ENCODE measurements at regions not wholly inside any gene's neighbourhood (a gene's known extent, or its start where the extent isn't known, plus 50 kb on each side); places are given as distances from the start of the nearest gene placed in this dataset.

- intact Hi-C loops (cut with micrococcal nuclease) (loop anchor here (10.0 kb wide), 1 partner anchor 122 kb away; no protein-coding TSS in a partner anchor), in situ Hi-C loops (cut with MboI) (no loop called here)
- no peaks in the 10 kb centered on the region for H3K27me3 ChIP-seq (ENCODE audit: control insufficient read depth in 2 of 2, insufficient read depth in 2 of 2, low read length in 2 of 2)
- no peaks in the 10 kb centered on the region for H3K9me3 ChIP-seq (replicated peaks; ENCODE audit: control insufficient read depth, insufficient read depth, low read depth, low read length)
- DNase-seq (ENCODE audit: extremely low read depth in 1 of 4, low spot score in 3 of 4) (no peak), FAIRE-seq (no peak), ATAC-seq (no peak)
- H2AFZ ChIP-seq (ENCODE audit: low read depth, low read length) = no peak overlapping the region
- ChIA-PET POLR2A (interaction anchor here (0.9 to 3.4 kb wide), 2 partner anchors 9 kb away, joined by 4 to 9 read pairs; no protein-coding TSS in a partner anchor), CTCF (ENCODE audit: low intra/inter-chr PET ratio) (no interaction called here)
- H4K20me1 ChIP-seq (replicated peaks; ENCODE audit: control insufficient read depth, insufficient read depth, low read length) = no peaks in the 10 kb centered on the region
- no peak overlapping the region for H3K27ac ChIP-seq (ENCODE audit: extremely low read depth, low read depth, low read length)
- WGBS (ENCODE audit: insufficient coverage, low coverage, missing lambda C conversion rate) = 0% methylated on average over 2 of the region's 2 CpGs
- no peaks in the 10 kb centered on the region for H3K79me2 ChIP-seq (ENCODE audit: control insufficient read depth, insufficient read depth, low read length)
- no peak overlapping the region for H3K4me2 ChIP-seq (ENCODE audit: insufficient read depth, low read length)
- H3K36me3 ChIP-seq (ENCODE audit: control insufficient read depth, insufficient read depth, low read length) = no peaks in the 10 kb centered on the region
- H3K4me1 ChIP-seq (replicated peaks in 1 of 2; ENCODE audit: control insufficient read depth in 2 of 2, insufficient read depth in 2 of 2, low read length in 2 of 2) = no peaks in the 10 kb centered on the region
- no peaks in the 10 kb centered on the region for H3K9me1 ChIP-seq (ENCODE audit: control insufficient read depth, insufficient read depth, low read length)
- no peak overlapping the region for H3K9ac ChIP-seq (ENCODE audit: insufficient read depth in 1 of 2, low read depth in 2 of 2, low read length in 2 of 2)
- H3K4me3 ChIP-seq = no peak overlapping the region
- TF ChIP-seq SMARCA5 (IDR thresholded peaks at IDR 0.05) (no peak), TEAD4 (IDR thresholded peaks at IDR 0.05; ENCODE audit: low read length) (no peak), TEAD4 (CRISPR knock-in tag; IDR thresholded peaks at IDR 0.05; ENCODE audit: borderline replicate concordance) (no peak), NONO (IDR thresholded peaks at IDR 0.05; ENCODE audit: low read depth in 2 of 2, low read length in 1 of 2) (no peak), HCFC1 (IDR thresholded peaks at IDR 0.05; ENCODE audit: low read depth, low read length) (no peak), TRIM28 (IDR thresholded peaks at IDR 0.05) (no peak), TAF15 (IDR thresholded peaks at IDR 0.05; ENCODE audit: low read depth, low read length) (no peak), RCOR1 (IDR thresholded peaks at IDR 0.05; ENCODE audit: borderline replicate concordance in 1 of 2, low read depth in 2 of 2, low read length in 2 of 2) (no peak), POLR3A (IDR thresholded peaks at IDR 0.05; ENCODE audit: borderline replicate concordance, extremely low read depth, insufficient read depth, insufficient read length) (no peak), IFI16 (CRISPR knock-in tag; IDR thresholded peaks at IDR 0.05) (no peak)
- TF ChIP-seq, protein P1, sequence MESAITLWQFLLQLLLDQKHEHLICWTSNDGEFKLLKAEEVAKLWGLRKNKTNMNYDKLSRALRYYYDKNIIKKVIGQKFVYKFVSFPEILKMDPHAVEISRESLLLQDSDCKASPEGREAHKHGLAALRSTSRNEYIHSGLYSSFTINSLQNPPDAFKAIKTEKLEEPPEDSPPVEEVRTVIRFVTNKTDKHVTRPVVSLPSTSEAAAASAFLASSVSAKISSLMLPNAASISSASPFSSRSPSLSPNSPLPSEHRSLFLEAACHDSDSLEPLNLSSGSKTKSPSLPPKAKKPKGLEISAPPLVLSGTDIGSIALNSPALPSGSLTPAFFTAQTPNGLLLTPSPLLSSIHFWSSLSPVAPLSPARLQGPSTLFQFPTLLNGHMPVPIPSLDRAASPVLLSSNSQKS (CRISPR knock-in tag; IDR thresholded peaks at IDR 0.05) = no peak
- TF ChIP-seq, protein P2, sequence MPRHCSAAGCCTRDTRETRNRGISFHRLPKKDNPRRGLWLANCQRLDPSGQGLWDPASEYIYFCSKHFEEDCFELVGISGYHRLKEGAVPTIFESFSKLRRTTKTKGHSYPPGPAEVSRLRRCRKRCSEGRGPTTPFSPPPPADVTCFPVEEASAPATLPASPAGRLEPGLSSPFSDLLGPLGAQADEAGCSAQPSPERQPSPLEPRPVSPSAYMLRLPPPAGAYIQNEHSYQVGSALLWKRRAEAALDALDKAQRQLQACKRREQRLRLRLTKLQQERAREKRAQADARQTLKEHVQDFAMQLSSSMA (CRISPR knock-in tag; IDR thresholded peaks at IDR 0.05) = no peak
- no TSS peak for BruUV-seq (replicated peaks)
These were observed 145.5 kb upstream of the STMND1 start for GRCh38 chr6:16956361-16956760.

All from K562 (cell line).